IgD-negative memory B cell (primary cell): ENCODE measurements at regions not wholly inside any gene's neighbourhood (a gene's known extent, or its start where the extent isn't known, plus 50 kb on each side); places are given as distances from the start of the nearest gene placed in this dataset.

Source experiments
- H3K27ac Mint-ChIP-seq, 3 donors: one replicate each; pipeline ENCODE4 v1.8.0; 2020 to 2022; ENCODE audit warnings: mild to moderate bottlenecking in 3 of 3, mixed read lengths in 3 of 3, moderate library complexity in 1 of 3
- H3K27me3 Mint-ChIP-seq: one replicate; pipeline ENCODE4 v1.8.0; 2021; ENCODE audit warnings: mixed read lengths
- H3K36me3 Mint-ChIP-seq: one replicate; pipeline ENCODE4 v1.8.0; 2020; ENCODE audit warnings: mild to moderate bottlenecking, mixed read lengths
- H3K4me1 Mint-ChIP-seq, 3 donors: one replicate each; pipeline ENCODE4 v1.8.0; 2020 to 2022; ENCODE audit warnings: mixed read lengths in 3 of 3, mild to moderate bottlenecking in 1 of 3
- H3K4me3 Mint-ChIP-seq, 4 donors: one replicate each; pipeline ENCODE4 v1.8.0; 2020 to 2022; ENCODE audit warnings: mild to moderate bottlenecking in 4 of 4, mixed read lengths in 4 of 4, moderate library complexity in 3 of 4
- H3K9me3 Mint-ChIP-seq, 3 donors: one replicate each; pipeline ENCODE4 v1.8.0; 2020 to 2021; ENCODE audit warnings: mixed read lengths in 3 of 3, mild to moderate bottlenecking in 1 of 3

GRCh38 chr6:167733740-167734661 is 92.7 kb upstream of the AFDN start:
- H3K27ac Mint-ChIP-seq = no peak overlapping the region
- H3K27me3 Mint-ChIP-seq = peaks cover 7% of the 10 kb centered on the region
- H3K36me3 Mint-ChIP-seq = no peaks in the 10 kb centered on the region
- peak overlapping the region in 1 of 4 donors; percentile 67 for H3K4me3 Mint-ChIP-seq
- H3K9me3 Mint-ChIP-seq = peaks cover 0 to 5% (median 0%) of the 10 kb centered on the region in 3 donors
- peaks cover 0 to 2% (median 0%) of the 10 kb centered on the region in 3 donors for H3K4me1 Mint-ChIP-seq

GRCh38 chr6:167734662-167735083 is 92.0 kb upstream of the AFDN start:
- Mint-ChIP-seq H3K4me1 (peaks cover 0 to 2% (median 0%) of the 10 kb centered on the region in 3 donors), H3K27ac (no peak overlapping the region), H3K9me3 (peaks cover 0 to 5% (median 0%) of the 10 kb centered on the region in 3 donors), H3K27me3 (peaks cover 8% of the 10 kb centered on the region), H3K36me3 (no peaks in the 10 kb centered on the region), H3K4me3 (no peak overlapping the region)

- Mint-ChIP-seq H3K9me3 (peaks cover 0 to 5% (median 0%) of the 10 kb centered on the region in 3 donors), H3K27ac (no peak overlapping the region)
Observed at GRCh38 chr6:167735084-167735950, 91.4 kb upstream of the AFDN start.

DNA sequence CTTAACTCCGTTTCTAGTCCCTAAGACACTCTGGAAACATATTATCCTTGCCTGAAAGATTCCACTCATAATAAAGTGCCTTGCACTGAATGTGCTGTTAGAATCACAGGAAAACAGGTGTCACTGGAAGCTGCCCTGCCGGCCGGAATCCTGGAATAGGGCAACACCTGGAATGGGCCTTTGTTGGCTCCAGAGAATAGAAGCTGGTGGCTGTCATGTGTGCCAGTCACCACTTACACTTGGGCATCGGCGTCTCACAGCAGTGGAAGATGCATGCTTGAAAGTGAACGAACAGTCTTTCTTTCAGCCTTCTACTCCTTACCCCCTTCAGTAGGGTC is 90.8 kb upstream of the AFDN start:
- no peak overlapping the region for H3K27ac Mint-ChIP-seq
- peaks cover 5% of the 10 kb centered on the region for H3K27me3 Mint-ChIP-seq
- no peak overlapping the region for H3K4me3 Mint-ChIP-seq
- peaks cover 0 to 5% (median 0%) of the 10 kb centered on the region in 3 donors for H3K9me3 Mint-ChIP-seq
- H3K4me1 Mint-ChIP-seq = peaks cover 0 to 2% (median 0%) of the 10 kb centered on the region in 3 donors
- no peaks in the 10 kb centered on the region for H3K36me3 Mint-ChIP-seq

More at GRCh38 chr6:167735084-167735950, 91.4 kb upstream of the AFDN start:
- H3K4me1 Mint-ChIP-seq = peaks cover 0 to 2% (median 0%) of the 10 kb centered on the region in 3 donors
- H3K4me3 Mint-ChIP-seq = no peak overlapping the region
- H3K36me3 Mint-ChIP-seq = no peaks in the 10 kb centered on the region
- peaks cover 7% of the 10 kb centered on the region for H3K27me3 Mint-ChIP-seq

- Mint-ChIP-seq H3K27me3 (peaks cover 5% of the 10 kb centered on the region), H3K9me3 (peaks cover 0 to 5% (median 0%) of the 10 kb centered on the region in 3 donors)
Observed at GRCh38 chr6:167736486-167737204, 90.1 kb upstream of the AFDN start.

GRCh38 chr6:167737205-167737830 is 89.4 kb upstream of the AFDN start:
- peaks cover 0 to 5% (median 0%) of the 10 kb centered on the region in 3 donors for H3K9me3 Mint-ChIP-seq
- peaks cover 7% of the 10 kb centered on the region for H3K27me3 Mint-ChIP-seq
- H3K4me3 Mint-ChIP-seq = no peak overlapping the region
- H3K4me1 Mint-ChIP-seq = peaks cover 0 to 2% (median 0%) of the 10 kb centered on the region in 3 donors
- H3K36me3 Mint-ChIP-seq = no peaks in the 10 kb centered on the region
- H3K27ac Mint-ChIP-seq = no peak overlapping the region

More at GRCh38 chr6:167736486-167737204, 90.1 kb upstream of the AFDN start:
- Mint-ChIP-seq H3K27ac (no peak overlapping the region), H3K4me3 (no peak overlapping the region), H3K36me3 (no peaks in the 10 kb centered on the region), H3K4me1 (peaks cover 0 to 2% (median 0%) of the 10 kb centered on the region in 3 donors)

DNA sequence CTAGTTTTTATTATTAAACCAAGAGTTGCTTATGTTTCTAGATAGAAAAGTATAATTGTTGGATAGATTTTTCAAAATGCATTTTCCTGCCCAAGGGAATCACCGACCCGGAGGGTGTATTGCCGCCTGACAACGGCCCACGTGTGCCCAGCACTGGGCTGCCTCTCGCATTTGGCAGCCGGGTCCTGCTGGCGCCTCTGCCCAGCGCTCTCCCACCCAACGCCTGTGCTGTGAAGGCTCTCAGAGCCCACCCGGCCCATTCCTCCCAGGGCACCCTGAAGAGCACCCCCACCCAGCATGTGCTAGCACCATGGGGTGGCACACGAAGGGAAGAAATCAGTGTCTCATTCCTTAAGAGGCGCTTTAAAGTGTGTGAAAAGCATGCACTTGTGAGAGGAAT is 88.3 kb upstream of the AFDN start:
- H3K27ac Mint-ChIP-seq = no peak overlapping the region
- H3K4me1 Mint-ChIP-seq = peaks cover 0 to 2% (median 0%) of the 10 kb centered on the region in 3 donors
- peaks cover 0 to 2% (median 0%) of the 10 kb centered on the region in 3 donors for H3K9me3 Mint-ChIP-seq
- H3K36me3 Mint-ChIP-seq = no peaks in the 10 kb centered on the region
- no peak overlapping the region for H3K4me3 Mint-ChIP-seq
- H3K27me3 Mint-ChIP-seq = peaks cover 7% of the 10 kb centered on the region

DNA sequence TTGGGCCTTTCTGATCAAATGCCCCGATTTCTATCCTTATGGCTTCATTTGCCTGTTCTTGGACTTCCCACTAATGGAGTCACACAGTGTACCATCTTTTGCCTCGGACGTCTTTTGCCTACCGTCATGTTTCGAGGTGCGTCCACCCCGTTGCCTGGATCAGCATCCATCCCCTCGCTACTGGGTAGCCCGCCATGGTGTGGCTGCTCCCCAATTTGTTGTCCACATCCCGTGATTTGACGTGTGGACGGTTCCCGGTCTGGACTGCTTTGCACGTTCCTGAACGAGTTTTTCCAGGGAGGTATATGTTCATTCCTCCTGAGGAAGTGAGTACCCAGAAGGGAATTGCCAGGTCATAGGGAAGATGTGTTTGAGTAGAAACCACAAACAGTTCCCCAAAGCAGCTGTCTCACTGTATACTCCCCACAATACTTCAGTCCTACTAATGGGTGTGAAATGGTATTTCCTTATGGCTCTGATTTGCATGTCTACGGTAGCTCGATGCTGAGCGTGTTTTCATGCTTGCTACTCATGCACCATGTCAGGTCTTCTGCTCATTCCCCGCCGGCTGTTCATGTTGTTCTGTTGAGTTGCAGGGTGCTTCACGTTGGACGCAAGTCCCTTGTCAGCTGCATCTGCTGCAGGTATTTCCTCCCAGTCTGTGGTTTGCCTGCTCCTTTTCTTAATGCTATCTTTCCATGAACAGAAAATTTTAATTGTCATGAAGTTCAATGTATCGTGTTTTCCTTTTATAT is 86.8 kb upstream of the AFDN start:
- Mint-ChIP-seq H3K27ac (no peak overlapping the region), H3K4me3 (no peak overlapping the region), H3K9me3 (peaks cover 0 to 4% (median 0%) of the 10 kb centered on the region in 3 donors)

GRCh38 chr6:167742719-167743303 is 83.9 kb upstream of the AFDN start:
- Mint-ChIP-seq H3K4me3 (no peak overlapping the region), H3K9me3 (peaks cover 0 to 3% (median 0%) of the 10 kb centered on the region in 3 donors), H3K36me3 (no peaks in the 10 kb centered on the region), H3K4me1 (no peaks in the 10 kb centered on the region), H3K27ac (no peak overlapping the region), H3K27me3 (peaks cover 8% of the 10 kb centered on the region)

More for the DNA sequence above, 86.8 kb upstream of the AFDN start:
- H3K36me3 Mint-ChIP-seq = no peaks in the 10 kb centered on the region
- H3K27me3 Mint-ChIP-seq = peaks cover 7% of the 10 kb centered on the region
- peaks cover 0 to 2% (median 0%) of the 10 kb centered on the region in 3 donors for H3K4me1 Mint-ChIP-seq

DNA sequence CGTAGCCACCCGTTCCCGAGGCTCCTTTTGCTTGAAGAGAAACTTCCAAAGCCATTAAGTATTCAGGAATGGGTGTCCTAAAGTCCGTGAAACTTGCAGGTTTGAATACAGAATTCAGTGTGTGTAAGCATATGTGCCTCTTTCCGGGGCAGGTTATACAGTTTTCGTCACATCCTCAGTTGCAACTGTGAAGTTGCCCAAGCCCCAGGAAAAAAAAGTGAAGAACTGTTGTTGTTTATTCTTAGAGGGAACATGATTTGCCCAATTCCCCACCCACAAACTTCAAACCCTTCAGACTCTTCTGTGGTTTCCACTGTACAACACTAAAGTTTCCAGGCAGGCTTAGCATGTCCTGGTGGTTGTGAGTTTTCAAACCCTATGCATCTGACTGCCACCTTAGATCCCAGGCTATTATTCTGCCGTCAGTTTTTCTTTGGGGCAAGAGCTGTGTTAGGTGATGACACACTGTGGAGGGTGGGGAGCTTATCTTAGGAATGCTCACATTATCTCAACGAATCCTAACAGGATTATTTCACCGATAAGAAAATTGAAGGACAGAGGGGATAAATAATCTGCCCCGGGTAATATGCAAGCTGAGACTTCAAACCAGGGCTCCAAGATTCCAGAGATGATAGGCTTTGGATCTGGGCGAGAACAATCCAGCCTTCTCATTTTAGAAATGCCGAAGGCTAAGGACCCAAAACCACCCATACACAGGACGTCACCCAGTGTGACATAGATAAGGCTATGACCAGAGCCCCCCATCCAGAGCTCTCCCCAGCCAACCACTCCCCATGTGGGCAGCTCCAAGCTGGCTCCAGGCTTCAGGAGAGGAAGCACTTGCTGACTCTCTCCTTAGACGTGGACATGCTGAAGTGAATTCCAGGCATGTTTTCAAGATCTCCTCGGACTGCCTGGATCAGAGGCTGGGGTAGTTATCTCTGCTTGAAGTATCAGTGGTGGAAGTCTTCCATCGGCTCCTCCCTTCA is 81.7 kb upstream of the AFDN start:
- H3K9me3 Mint-ChIP-seq = peaks cover 0 to 1% (median 0%) of the 10 kb centered on the region in 3 donors
- H3K27ac Mint-ChIP-seq = no peak overlapping the region
- no peaks in the 10 kb centered on the region for H3K36me3 Mint-ChIP-seq
- no peak overlapping the region for H3K4me3 Mint-ChIP-seq
- H3K4me1 Mint-ChIP-seq = no peaks in the 10 kb centered on the region
- peaks cover 6% of the 10 kb centered on the region for H3K27me3 Mint-ChIP-seq

GRCh38 chr6:167745670-167746389 is 80.9 kb upstream of the AFDN start:
- no peak overlapping the region for H3K4me3 Mint-ChIP-seq
- H3K36me3 Mint-ChIP-seq = no peaks in the 10 kb centered on the region
- peaks cover 0 to 1% (median 0%) of the 10 kb centered on the region in 3 donors for H3K9me3 Mint-ChIP-seq
- H3K4me1 Mint-ChIP-seq = no peaks in the 10 kb centered on the region
- peaks cover 6% of the 10 kb centered on the region for H3K27me3 Mint-ChIP-seq
- H3K27ac Mint-ChIP-seq = no peak overlapping the region

DNA sequence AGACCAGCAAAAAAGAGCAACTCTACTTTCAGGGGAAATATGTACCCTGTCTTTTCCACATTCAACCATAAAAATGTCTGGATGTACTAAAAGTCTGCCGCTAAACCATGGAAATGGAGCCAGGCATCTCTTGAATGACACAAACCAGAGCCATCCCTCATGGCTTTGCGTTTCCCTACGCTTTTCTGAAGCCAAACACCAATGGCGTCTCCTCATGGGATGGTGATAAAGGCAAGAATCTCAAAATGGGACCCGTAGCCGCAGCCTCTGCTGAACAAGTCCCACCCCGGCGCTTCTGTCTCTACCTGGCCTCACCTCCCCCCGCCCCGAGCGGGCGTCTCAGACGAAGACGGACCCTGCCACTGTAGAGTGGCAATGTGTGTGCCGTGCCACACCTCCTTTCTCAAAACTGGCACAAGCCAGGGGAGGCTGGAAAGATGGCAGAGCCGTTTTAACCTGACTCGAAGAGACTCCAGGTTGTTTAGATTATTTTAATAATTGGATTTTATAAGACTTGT is 80.3 kb upstream of the AFDN start:
- peaks cover 0 to 1% (median 0%) of the 10 kb centered on the region in 3 donors for H3K9me3 Mint-ChIP-seq
- H3K27ac Mint-ChIP-seq = peak overlapping the region in 1 of 3 donors; percentile 43
- H3K27me3 Mint-ChIP-seq = peaks cover 6% of the 10 kb centered on the region
- H3K4me3 Mint-ChIP-seq = no peak overlapping the region
- no peaks in the 10 kb centered on the region for H3K4me1 Mint-ChIP-seq
- H3K36me3 Mint-ChIP-seq = no peaks in the 10 kb centered on the region
